Thyroid gland (tissue), 4 donors: ENCODE measurements at regions not wholly inside any gene's neighbourhood (a gene's known extent, or its start where the extent isn't known, plus 50 kb on each side); places are given as distances from the start of the nearest gene placed in this dataset.

Experiments
- CTCF ChIP-seq, 6 experiments: fragments of 200-600 bp in 3 of 6; fragments of 450-650 bp in 3 of 6; sonication (generic) in 3 of 6; IDR thresholded peaks; one replicate each; pipeline ENCODE4 v1.5.1; 2016 to 2019; ENCODE audit warnings: antibody characterized with exemption in 6 of 6, mild to moderate bottlenecking in 2 of 6, inconsistent platforms in 1 of 6, moderate library complexity in 1 of 6
- POLR2A ChIP-seq, 2 donors: fragments of 450-650 bp; IDR thresholded peaks; one replicate each; pipeline ENCODE4 v1.6.1; 2017; ENCODE audit warnings: antibody characterized with exemption in 2 of 2, mild to moderate bottlenecking in 2 of 2, moderate library complexity in 1 of 2

DNA sequence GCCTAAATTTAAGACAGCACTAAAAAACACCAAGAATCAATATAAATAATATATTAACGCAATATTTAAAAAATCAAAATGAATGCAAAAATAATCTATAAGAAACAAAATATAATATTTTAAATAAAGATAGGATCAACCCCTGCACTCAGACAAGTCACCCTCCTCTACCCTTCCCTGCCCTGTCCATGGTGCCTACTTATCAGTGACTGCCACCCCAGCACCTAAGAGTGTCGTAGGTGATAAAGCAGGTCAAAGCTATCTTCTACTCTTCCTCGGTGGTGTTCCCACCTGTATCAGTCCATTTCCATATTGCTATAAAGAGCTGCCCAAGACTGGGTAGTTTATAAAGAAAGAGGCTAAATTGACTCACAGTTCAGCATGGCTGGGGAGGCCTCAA lies 251.9 kb downstream of the STIM2 start:
- TF ChIP-seq CTCF (IDR thresholded peaks at IDR 0.05) (no peak), POLR2A (IDR thresholded peaks at IDR 0.05) (no peak)
